ENCODE measurements at regions not wholly inside any gene's neighbourhood (a gene's known extent, or its start where the extent isn't known, plus 50 kb on each side); places are given as distances from the start of the nearest gene placed in this dataset.

DNA sequence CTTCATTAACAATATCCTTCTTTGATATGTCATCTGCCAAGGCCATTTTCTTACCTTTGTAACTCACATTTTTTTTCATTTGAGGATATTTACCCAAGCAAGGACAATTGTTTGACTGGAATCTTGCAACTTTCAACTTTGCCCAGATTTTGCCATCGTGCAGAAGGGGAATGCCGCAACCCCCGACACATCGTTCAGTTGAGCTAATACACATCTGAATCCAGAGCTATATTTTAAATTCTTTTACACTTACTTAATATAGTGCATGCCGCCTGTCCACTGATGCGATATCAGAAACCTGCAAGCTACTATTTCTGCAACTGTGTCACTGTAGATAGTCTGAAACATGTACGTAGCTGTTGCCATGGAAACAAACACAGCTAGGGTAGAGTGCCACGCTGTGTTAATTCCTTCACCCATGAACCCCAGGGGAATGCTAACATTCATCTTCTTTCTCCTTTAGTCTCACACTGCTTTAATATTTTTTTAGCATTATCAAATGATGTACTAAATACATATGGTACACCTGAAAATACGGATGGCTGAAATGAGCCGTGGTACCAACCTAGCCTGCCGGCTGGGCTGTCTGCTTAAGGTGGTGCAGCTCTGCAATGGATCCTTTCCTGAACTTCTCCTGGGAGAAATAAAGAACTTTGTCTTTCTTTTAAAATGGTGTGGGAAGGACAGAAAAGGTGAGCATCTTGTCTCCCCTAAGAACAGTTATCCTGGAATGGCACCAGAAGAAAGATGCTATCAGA, 77.0 kb upstream of the FOXN3 start:
- POLR2A ChIA-PET, result no interaction called here
- CTCF ChIA-PET, result no interaction called here

DNA sequence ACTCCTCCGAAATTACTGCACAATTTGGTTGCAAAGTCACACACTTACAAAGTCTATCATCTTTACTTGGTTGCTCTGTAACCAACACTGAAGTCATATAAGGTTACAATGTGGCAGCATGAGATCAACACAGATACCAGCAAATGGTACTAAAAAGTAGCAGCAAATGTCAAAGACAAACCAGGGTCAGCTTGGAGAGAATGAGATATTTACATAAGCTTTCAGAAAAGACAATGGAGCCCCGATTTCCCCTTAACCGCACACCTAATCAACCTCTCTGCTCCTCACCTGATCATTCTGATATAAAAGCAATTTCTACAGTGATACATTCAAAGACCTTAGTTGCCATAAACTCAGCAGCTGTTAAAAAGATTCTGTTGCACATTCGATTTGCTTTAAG, 76.4 kb upstream of the FOXN3 start:
- ChIA-PET POLR2A (no interaction called here), CTCF (no interaction called here)

DNA sequence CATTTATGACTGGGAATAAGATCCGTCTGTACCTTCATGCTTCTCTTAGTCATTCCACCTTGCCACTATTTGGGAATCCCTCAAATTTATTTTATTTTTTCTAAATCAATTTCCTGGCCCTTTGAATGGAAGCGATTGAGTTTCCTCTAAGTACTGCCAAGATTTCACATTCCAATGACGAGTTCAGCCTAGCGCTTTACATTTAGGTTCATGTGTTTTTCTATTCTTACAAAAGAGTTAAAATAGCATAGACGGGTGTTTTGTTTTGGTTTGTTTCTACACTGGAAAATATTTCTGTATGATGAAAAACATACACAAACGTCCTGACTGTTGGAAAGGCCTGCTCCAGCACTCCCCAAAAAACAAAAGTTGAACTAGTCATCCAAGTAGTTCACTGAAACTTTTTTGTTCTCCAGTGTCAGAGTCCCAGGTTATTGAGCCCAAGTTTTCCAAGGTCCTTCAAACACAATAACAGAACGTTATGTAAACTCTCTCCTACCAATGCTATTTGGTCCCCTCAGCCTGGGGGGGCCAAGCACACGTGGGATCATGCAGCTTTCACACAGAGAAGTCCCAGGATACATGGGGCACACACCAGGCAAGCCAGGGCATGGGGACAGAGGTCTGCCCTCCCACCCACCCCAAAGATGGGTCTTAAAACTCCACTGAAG, 74.8 kb upstream of the FOXN3 start:
- ChIA-PET CTCF (no interaction called here), POLR2A (no interaction called here)

DNA sequence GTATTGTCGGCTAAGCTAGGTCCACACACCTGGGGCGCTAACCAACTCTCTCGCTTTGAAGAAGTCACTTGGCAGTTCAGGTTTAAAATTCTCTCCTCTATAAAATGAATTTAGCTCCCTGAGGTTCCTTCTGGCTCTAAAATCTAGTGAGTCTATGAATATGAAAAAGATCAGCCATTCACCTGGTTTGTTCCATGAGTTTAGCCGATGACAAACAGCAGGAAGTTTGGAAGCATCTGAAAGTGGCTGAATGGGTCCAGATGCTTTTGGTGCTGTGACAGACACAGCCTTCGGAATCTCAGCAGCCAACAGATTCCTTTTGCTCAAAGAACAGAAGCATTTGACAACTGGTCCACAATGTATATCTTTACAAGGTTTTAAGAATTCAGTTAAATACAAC, 73.4 kb upstream of the FOXN3 start:
- ChIA-PET POLR2A (interaction anchor here (0.6 to 0.7 kb wide), 2 partner anchors 16 to 80 kb away, joined by 3 read pairs; no protein-coding TSS in a partner anchor), CTCF (no interaction called here)

DNA sequence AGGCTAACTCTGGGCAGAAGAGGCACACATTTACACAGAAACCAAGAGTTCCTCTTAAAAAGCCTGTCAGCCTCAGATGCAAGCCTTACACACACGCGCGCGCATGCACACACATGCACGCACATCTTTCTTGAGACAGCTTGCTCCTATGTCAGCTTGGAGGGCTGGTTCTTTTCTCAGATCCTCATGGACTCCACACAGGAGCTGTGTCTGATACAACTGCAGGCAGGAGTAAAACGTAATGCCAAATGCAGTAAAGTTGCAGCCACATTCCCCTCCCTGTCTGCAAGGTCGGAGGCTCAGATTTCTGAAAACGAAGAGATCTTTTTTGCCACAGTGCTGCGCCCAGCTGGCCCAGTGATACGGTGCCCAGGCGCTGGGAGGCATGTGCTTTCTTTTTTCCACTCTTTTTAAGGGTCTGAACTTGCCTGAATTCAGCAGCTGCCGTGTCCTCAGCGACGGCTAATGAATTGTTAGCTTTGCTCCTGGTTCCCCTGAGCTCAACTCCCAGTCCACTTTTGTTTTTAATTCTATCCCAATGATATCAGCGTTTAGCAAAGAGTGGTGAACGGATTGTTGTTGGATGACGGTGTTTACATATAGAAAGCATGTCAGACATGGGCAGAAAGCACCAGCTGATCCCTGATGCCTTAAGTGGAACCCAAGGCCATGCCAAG, 72.9 kb upstream of the FOXN3 start:
- CTCF ChIA-PET, result no interaction called here
- POLR2A ChIA-PET, result interaction anchor here (0.7 kb wide), 1 partner anchor 16 kb away, joined by 3 read pairs; no protein-coding TSS in a partner anchor

DNA sequence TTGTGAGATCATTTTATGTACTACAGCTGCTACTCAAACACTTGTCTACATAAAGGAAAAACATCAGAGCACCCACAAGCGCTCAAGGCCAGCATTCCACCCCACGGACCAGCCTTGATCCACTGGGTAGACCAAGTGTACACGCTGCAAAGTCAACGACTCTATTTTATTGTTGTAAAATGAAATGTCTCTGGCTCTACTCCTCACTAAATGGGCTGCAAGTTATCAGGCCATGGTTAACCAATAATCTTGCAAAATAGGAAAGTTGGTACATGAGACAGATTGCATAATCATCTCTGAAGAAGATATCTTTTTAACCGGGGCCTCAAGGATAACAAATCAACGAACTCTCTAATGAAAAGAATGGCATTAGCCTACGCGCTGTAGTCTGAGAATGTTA, 69.9 kb upstream of the FOXN3 start:
- ChIA-PET CTCF (no interaction called here), POLR2A (no interaction called here)

DNA sequence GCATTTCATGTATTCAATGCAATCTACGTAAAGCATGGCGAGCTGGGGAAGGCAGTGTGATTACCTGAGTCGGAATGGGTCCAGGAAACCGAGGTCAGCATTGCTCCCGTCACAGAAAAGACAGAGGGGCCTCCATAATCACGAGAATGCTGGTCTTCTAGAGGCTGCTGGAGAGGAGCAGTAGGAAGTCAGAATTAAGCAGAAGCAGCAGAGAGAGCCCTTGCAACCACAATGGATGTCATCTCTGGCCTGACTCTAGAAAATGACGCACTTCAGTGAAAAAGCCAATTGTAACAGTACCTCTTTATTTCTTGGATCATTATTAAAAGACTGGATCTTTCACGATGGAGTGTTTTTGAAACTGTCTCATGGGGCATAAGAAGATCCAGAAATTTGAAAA, 69.5 kb upstream of the FOXN3 start:
- ChIA-PET CTCF (no interaction called here), POLR2A (no interaction called here)

DNA sequence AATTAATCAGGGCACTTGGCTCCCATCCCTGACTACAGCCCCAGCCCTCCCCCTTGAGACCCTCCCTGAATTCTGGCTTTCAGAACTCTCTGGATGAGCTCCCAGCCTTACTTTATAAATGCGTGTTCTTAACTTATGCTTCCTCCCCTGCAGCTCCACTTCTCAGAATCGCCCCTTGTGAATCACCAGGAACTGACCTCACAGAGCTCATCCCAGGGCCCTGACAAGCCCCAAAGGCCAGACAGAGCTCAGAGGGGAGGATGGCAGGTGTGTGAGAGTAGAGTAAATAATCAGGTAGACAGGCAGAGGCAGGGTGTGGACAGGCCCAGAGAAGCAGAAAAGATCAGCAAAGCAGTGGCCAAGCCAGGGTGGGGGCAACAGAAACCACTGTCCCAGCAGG, 68.2 kb upstream of the FOXN3 start:
- CTCF ChIA-PET, result no interaction called here

DNA sequence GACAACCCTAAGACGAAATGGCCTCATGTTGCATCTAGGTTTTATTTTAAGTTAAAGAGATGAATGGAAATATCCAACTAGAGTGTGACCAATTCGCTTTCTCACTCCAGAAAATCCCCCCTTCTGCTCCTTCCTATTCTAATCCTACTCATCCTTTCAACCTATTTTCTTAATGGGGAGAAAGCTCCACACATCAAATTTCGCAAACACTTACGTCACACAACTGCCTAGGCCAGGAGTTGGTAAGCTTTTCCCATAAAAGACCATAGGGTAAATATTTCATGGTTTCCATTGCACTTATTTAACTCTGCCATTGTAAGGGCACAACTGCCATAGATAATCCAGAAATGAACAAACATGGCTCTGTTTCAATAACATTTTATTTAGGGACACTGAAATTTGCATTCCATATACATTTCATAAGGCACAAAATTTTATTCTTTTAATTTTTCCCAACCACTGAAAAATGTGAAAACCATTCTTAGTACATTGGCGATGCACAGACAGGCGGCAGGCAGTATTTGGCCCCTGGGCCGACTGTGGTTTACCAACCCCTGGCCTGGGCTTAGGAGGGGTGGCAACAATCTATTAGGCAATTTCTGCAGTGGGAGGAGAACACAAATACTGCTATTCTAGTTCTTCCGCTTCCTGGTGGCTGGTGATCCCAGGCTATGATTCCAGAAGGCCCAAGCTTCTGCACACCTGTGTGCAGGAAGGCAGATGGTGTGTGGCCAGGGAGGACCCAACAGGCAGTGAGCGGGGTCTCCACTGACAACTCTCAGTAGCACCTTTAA, 67.2 kb upstream of the FOXN3 start:
- POLR2A ChIA-PET, result interaction anchor here (0.6 kb wide), 1 partner anchor 218 kb away, joined by 6 read pairs; no protein-coding TSS in a partner anchor
- CTCF ChIA-PET, result interaction anchor here (0.6 kb wide), 1 partner anchor 688 kb away, joined by 3 read pairs; no protein-coding TSS in a partner anchor

More for the DNA sequence above, 68.2 kb upstream of the FOXN3 start:
- POLR2A ChIA-PET, result no interaction called here

DNA sequence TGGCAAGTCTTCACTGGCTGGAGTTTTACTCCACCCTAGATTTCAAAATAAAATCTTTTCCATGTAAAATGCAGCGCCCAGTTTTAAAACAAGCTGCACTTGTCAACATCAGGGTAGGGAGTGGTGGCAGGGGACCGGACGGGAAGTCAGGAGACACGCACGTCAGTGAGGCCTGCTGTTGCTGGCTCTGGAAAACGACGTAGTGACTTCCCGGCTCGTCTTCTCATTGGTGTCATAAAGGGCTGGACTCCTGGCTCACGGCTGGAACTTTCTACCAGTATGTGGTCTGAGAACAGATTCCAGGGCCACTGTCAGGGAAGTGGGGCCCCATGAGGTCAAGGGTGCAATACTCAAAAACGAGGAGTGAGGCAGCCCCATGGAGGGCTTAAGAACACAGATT, 64.2 kb upstream of the FOXN3 start:
- ChIA-PET CTCF (no interaction called here), POLR2A (no interaction called here)

DNA sequence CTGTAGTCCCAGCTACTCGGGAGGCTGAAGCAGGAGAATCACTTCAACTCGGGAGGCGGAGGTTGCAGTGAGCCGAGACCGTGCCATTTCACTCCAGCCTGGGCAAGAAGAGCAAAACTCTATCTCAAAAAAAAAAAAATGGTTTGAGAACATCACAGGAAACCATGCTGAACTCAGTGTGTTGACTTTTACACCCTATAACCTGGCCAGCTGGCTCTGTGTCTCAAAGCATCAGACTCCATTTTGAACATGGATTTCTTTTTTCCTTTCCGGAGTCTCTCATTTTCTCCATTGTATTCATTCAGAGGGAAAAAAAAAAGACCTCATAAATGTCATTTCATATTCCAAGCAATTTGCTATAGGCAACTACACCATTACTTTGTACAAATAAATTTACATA, 63.2 kb upstream of the FOXN3 start:
- POLR2A ChIA-PET, result interaction anchor here (0.7 kb wide), 1 partner anchor 65 kb away, joined by 3 read pairs; no protein-coding TSS in a partner anchor
- CTCF ChIA-PET, result interaction anchor here (0.6 kb wide), 1 partner anchor 368 kb away, joined by 3 read pairs; no protein-coding TSS in a partner anchor

DNA sequence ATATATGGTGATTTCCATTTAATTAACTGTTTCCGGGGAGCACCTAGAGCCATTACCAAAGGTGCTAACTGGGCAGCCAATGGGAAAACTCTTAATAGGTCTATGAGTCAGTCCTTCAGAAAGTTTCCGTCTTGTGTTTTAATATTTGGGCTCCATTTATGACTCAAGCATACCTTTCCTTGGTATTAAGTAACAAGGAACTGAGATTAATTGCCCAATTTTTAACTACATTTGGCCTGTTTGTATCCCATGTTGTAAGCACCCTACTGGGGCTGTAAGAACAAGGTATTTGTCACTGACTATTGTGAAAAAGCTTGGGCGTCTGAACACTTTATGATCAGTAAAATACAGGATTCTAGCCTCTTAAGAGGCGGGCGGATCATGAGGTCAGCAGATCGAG, 62.8 kb upstream of the FOXN3 start:
- ChIA-PET CTCF (interaction anchor here (0.6 kb wide), 1 partner anchor 368 kb away, joined by 3 read pairs; no protein-coding TSS in a partner anchor), POLR2A (interaction anchor here (0.7 kb wide), 1 partner anchor 65 kb away, joined by 3 read pairs; no protein-coding TSS in a partner anchor)

DNA sequence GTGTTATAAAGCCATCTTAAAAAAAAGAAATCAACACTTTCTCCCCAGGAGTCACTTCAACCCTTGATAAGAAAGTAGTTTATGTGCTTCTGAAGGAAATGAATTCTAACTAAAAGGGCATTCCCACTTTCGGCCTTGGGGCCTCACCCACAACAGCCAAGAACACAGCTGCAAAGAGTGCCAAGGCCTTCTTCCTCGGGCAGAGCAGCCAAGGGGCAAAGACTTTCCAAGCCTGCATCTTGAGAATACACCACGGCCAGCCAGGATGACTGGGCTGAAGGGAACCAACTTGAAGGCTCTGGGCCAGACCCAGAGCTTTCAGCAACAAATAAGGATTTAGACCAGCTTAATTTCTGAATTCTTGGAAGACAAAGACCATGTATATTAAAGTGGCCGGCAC, 60.4 kb upstream of the FOXN3 start:
- CTCF ChIA-PET, result interaction anchor here (1.0 kb wide), 1 partner anchor 462 kb away, joined by 3 read pairs; no protein-coding TSS in a partner anchor
- POLR2A ChIA-PET, result interaction anchor here (0.5 kb wide), 1 partner anchor 20 kb away, joined by 4 read pairs; no protein-coding TSS in a partner anchor

DNA sequence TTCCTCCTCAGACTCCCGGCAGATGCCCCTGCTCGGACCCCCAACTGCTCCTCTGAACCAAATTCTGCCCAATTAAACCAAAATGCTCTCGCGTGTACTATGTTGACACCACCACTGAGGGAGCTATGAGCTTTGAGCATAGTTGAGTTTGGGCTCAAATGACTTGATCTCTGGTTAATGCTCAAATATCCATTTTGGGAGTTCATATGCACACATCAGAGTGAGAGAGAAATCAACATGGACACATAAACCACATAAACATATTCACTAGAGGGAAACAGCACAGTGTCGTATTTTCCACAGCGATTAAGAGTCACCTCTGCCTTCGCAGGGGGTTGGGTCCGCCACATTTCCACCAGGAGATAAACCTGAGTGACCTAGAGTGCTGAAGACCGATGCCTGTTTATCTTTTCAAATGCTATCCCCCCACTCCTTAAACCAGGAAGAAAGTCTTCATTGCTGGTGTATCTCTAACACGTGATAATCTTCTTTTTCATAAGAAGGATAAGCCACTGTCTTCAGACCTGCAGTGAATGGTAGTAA, 59.4 kb upstream of the FOXN3 start:
- CTCF ChIA-PET, result no interaction called here
- POLR2A ChIA-PET, result no interaction called here

DNA sequence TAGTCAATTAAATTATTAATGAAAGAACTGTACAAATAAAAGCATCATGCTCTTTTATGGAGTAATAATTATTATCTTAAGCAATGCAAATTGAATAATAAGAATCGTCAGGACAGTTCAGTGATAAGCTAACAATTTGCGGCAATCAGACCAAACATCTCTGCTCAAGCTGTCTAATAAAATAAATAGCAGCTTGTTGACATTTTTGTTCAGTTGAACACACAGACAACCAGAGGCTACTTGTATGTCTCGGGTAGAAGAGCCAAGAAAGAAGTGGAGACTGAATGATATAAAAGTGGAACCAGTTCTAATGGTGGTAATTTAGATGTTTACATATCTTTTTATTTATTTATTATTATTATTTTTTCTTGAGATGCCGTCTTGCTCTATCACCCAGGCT, 57.4 kb upstream of the FOXN3 start:
- POLR2A ChIA-PET, result interaction anchor here (0.9 kb wide), 1 partner anchor 16 kb away, joined by 3 read pairs; no protein-coding TSS in a partner anchor
- CTCF ChIA-PET, result interaction anchor here (0.5 kb wide), 1 partner anchor 51 kb away, joined by 3 read pairs; no protein-coding TSS in a partner anchor

DNA sequence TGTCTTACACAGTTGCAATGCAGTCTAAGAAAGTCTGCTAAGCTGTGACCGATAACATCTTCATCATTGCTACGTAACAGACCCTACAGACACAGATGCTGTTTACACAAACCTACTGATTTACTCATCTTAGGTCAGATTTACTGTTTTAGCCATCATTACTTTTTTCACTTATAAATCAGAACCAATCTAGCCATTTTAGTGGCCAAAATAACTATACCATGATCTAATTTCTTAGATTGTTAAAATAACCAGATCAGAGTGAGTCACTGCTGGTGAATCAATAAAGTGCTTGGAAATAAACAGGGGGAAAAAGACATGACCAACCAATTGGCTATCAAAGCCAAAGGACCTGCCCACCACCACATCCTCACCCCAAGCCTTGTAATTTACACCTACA, 57.0 kb upstream of the FOXN3 start:
- ChIA-PET POLR2A (interaction anchor here (0.9 kb wide), 1 partner anchor 16 kb away, joined by 3 read pairs; no protein-coding TSS in a partner anchor), CTCF (interaction anchor here (0.5 to 1.0 kb wide), 2 partner anchors 51 to 297 kb away, joined by 3 to 4 read pairs; no protein-coding TSS in a partner anchor)

DNA sequence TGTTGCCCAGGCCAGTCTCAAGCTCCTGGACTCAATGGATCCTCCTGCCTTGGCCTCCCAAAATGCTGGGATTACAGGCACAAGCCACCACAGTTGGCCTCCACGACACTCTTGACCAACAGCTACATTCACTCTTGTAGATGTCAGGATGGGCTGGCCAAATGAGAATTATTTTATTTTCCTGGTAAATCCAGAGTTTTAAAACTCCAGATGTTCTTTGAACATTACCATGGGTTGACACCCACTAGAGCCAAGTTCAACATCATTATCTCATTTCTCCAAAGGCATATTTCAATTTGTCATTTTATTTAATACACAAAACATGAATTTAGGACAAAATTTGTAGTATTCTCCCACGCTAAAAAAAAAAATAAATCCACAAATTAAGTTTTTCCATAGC, 56.5 kb upstream of the FOXN3 start:
- ChIA-PET CTCF (interaction anchor here (1.0 kb wide), 1 partner anchor 297 kb away, joined by 4 read pairs; no protein-coding TSS in a partner anchor), POLR2A (interaction anchor here (0.7 kb wide), 1 partner anchor 125 kb away, joined by 6 read pairs; no protein-coding TSS in a partner anchor)

DNA sequence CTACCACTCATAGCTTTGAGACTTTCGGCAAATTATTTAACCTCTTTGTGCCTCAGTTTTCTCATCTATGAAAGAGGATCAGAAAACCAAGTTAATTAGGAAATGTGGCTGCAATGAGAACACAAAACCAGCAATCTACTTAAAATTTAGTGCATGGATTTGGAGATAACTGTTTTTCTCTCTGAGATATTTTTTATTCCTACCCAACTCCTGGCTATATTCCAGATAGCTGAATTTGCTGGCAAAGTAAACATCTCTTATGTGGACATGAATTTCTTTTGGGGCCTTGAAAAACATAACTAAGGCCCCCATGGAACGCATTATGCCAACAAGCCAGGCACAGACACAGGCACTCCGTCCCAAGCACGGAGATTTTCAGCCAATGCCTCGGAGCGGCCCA, 53.4 kb upstream of the FOXN3 start:
- ChIA-PET CTCF (interaction anchor here (0.7 kb wide), 1 partner anchor 33 kb away, joined by 3 read pairs; no protein-coding TSS in a partner anchor), POLR2A (interaction anchor here (0.6 kb wide), 1 partner anchor 109 kb away, joined by 3 read pairs; no protein-coding TSS in a partner anchor)

Data from activated CD8-positive, alpha-beta memory T cell treated with anti-CD3 and anti-CD28 coated beads for 36 hours (primary cell).